NCI-H2107 treated with DMSO at 0.1 percent for 48 hours (cell line): ENCODE measurements at regions not wholly inside any gene's neighbourhood (a gene's known extent, or its start where the extent isn't known, plus 50 kb on each side); places are given as distances from the start of the nearest gene placed in this dataset.
A peak's percentile ranks its signal among the peaks of the same experiment; 100 is the strongest.
"Not testable (repeated sequence)": the region's sequence is repeated elsewhere in the genome, so short reads cannot be mapped to it uniquely, and the experiment has no call there.

Experiments
- DNase-seq: peaks from one replicate; lab custom pipeline; 2025; ENCODE audit not compliant: unreplicated experiment; lab: John Stamatoyannopoulos, UW

DNA sequence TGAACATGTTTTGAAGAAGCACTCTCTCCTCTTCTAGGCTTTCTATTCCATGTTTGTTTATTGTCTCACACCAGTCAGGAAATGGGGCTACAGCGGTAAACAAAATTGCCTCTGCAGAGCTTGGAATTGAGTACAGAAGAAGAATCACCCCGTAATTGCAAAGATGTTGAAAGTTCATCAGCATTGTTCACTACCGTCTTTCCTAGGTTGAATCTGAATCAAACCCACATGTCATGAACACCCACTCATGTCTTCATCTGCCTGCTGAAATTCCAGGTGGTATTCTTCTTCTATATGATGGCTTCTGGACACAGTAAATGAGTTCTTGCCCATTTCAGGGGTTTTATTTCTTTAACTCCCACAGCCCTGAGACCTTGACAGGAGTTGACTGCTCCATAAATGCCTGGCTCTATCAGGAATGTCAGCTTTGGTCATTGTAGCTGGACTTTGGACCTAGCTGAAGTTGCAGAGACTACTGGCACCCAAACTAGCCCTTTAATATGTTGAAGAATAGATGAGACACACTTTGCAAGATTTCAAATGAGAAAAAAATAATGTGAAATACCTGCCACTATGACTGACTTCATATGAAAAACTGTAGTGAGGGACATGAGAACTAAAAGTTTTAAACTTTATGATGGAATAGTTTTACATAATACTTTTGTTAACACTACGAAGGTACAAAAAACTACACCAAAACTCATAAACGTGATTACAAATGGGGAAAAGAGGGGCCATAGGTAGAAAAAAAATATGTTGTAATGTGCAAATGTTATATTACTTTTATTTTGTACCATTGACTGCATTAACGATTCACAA lies 1235.3 kb upstream of the ZEB2 start:
- DNase-seq: no peak

DNA sequence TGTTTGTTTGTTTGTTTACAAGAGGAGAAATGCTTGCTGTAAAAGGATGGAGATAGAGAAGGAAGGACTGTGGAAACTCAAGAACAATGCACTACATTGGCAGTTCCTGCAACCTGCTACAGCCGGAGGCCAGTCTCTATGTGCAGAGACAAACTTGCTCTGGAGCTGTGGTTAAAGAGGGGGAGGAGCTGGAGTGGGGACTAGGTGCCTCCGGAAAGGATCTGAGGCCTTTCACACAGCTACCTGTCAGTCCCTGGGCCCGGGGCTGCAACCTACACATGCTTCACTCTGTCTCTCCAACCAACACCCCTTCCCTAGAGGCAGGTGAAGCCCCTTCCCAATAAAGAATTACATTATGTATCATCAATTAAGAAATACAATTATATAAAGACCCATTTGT lies 1234.0 kb upstream of the ZEB2 start:
- DNase-seq: peak; percentile 2

DNA sequence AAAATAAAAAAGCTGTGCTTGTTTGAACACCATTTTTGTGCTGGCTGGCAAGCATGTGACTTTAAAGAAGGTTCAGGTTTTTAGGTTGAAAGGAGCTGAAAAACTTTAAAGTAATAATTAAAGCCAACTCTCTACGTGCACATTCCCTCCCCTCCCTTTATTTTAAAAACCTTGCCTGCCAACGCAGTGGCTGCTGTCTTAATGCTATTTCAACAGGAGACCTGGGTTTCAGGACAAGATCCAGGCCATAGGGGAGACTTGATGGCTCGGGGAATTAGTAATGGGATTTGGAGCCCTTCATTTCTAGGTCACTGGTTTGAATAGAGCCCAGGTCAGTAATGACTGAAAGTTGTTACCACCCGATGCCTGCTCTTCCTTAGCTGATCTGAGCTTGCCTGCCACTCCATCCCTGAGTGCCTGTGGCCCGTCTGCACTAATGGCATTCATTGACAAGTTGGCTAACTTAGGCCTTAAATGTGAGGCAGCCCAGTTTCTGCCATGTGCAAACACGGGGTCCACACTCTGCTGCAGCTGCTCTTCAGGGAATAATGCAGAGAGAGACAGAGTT lies 1233.2 kb upstream of the ZEB2 start:
- no peak for DNase-seq

DNA sequence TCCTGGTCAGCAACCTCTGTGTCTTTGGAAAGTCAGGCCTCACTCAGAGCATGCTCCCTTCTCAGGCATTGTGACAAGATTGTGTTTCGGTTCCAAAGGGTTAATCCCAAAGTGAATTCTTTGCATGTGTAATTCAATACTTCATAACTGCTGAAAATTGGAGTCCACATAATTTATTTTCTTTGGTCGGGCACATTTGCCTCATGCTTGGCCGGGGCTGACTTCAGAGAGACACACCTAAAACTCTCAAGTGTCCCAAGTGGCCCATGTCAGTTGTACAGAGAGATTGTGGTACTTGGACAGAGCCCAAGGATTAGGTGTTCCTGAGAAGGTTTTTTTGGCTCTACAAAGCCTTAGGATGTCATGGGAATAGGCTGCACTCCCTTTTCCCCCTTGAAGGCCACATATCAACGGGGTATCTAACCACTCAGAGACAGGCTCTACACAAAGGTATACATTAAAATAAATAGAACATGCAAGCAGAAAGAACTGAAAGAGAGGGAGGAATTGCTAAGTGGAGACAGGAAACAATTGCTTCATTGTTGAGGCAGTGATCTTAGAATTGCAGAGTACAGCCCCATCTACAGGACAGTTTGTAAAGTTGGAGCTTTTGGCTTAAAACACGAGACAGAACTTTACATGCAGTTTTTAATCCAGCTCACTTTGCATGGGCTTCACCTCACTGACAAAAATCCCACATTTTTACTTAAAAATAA lies 1232.3 kb upstream of the ZEB2 start:
- peak; percentile 80 for DNase-seq

DNA sequence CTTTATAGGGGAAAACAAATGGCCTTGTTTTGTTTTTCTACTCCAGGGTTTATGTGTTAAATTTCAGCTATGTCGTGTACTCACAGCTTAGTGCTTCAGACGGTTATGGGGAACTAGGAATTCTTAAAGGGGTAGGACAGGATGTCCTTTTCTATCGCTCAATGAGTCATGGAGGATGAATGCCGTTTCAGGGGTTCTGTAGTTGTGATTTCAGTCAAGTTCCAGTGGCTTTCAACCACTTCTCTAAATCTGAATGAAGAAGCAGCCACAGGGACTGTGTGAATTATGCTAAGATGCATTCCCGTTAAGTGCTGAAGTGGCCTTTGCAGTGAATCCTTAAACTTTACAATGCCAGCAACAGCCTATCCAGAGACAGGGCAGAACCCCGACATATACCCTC lies 1231.7 kb upstream of the ZEB2 start:
- DNase-seq: no peak

DNA sequence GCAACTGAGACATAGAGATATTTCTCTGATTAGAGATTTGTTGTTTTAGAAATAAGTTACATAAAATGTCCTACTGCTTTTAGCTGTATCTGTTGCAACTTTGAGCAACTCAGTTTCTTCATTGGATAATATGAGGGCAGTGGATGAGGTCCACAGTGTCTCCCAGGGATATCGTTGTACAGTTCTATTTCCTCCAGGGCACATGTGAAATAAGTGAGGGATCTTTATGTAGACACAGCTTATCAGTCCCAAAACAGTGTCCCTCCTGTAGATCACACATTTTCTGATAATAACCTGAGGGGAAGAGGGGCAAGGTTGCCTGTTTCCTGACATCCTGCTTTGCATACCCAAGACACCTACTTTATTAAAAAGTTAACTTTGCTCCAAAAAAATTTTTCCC lies 1231.2 kb upstream of the ZEB2 start:
- no peak for DNase-seq

DNA sequence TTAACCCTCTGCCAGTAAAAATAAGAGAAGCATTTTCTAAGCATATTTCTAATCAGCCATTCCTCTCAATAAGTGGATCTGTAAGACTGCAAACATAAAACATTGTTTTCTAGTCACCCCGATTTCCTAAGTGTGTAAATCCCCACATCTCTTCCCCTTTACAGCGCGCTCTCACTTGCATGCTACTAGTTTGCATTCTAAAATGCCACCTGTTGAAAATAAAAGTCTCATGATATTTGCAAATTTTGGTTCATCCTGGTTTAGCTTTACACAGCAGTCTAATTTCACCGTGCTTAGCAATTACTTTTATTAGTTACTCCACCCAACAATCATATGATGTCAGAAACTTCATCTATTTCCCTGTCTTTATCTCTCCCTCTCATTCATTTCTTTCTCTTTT lies 1230.7 kb upstream of the ZEB2 start:
- DNase-seq: no peak

DNA sequence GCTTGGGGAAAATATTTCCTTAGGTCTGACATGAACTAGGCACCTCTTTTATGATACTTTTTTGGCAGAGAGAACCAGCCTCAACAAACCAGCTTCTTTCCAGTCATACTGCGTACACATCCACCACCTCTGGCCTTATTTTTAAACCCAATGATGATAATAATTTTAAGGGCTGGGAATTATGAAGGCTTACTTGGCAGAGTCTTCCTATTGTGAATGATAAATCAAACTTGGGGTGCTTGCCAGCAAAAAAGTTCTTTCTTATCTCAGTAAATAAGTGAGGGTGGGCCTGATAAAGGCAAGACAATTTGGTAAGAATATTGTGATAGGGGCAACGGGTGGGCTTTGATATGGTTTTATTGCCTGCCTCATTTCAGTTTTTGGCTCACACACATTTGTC lies 1230.2 kb upstream of the ZEB2 start:
- DNase-seq: no peak

DNA sequence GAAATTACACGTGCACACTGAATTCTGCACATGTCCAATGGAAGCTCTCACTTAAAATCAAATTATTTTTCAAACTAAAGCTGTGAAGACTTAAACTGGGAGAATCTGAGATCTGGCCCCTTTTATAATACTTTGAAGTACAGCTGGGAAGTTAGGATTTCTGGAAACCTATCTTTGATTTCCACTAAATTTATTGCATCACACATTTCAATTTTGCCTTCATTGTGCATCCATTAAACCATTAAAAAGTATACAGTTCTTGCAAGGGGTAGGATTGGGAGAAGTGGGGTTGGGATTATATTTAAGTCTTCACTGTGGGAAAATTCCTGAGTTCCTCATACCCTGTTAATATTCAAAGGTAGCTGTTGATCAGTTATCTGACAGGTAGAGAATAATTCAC lies 1229.6 kb upstream of the ZEB2 start:
- DNase-seq: no peak

DNA sequence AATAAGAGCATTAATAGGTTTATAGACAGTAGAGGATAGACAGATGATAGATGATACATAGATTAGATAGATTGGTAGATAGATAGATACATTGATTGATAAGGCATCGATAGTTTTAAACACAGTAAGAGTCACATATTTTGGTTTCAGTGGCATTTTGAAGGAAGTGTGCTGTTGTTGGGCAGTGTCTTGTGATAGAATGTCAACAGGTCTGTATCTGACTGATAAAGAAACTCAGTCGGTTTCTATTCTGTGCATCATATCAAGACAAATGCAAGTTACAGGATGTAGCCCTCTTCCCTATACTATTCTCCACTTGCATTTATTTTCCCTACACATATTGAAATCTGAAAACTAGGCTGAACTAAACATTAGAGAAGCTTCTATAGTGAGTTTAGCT lies 1229.0 kb upstream of the ZEB2 start:
- no peak for DNase-seq

DNA sequence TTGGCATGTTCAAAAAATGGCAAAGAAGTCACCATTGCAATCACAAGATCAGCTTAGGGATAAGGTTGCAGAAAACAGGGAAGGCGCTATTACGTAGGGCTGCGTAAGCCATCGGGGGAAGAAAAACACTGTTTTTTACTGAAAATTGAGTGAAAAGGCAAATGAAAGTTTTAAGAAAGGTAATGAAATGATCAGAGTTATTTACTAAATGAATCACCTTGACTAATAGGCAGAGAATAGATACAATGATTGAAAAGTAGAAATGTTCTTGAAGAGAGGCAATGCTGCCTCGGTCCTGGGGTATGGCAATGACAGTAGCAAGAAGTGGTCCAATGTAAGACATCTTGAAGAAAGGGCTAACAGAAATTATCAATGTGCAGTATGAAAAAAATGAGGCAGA lies 1227.8 kb upstream of the ZEB2 start:
- no peak for DNase-seq

DNA sequence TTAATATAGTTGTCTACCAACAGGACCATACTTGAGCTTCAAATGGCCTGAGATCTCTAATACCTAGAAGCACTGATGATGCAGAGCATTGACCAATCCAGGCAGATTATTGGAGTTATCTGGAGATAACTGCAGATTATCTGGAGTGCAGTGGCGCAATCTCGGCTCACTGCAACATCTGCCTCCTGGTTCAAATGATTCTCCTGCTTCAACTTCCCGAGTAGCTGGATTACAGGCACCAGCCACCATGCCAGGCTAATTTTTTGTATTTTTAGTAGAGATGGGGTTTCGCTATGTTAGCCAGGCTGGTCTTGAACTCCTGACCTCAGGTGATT lies 1225.4 kb upstream of the ZEB2 start:
- not testable (repeated sequence) for DNase-seq

DNA sequence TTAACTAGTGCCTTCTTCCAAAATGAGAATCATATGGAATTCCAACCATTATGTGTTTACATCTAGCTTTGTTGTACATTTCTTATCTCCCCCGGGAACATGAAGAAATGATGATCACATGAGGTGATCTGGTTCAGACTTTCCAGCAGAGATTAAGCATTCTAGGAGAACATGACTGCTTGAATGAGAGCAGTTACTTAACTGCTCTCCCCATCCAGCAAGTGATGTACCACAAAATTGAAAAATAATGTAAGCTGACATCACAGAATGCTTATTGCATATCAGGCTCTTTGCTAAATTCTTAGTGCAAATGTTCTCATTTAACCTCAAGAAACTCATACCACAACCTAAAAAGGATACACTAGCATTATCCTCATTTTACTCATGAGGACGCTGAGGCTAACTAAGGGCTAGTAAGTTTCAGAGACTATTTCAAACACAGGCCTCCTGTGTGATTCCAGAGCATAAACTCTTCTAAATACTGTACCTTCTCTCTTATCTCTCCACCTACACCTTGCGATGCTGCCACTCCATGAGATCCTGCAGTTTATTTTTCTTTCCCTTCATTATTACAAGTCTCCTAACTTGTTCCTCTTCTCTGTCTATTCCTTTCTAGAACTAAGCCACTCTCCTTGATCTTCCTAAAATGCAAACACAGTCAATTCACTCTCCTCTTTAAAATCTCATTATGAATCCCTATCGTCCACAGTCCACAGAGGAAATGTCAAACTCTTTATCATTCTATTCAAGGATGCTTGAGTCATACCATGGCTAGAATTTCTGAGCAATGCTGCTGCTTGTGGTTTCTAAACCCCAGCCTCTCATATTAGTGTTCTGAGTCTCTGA lies 1224.8 kb upstream of the ZEB2 start:
- no peak for DNase-seq

DNA sequence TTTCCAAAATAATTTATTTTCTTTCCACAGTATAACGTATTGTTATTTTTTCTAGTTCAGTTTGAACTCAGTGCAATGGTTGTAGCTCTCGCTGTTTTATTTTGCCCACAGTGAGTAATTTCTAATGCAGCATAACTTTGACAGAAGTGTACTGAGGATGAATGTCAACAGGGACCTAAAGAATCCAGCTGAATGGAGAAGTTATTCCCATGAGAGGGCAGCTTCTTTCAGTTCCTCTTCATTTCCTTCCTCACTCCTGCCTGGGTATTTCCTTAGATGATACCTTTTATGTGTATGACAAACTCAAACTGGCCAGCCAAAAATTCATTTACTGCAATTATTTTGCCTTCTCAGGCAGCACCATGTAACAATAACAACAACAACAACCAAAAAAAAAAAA lies 1223.1 kb upstream of the ZEB2 start:
- DNase-seq: no peak

DNA sequence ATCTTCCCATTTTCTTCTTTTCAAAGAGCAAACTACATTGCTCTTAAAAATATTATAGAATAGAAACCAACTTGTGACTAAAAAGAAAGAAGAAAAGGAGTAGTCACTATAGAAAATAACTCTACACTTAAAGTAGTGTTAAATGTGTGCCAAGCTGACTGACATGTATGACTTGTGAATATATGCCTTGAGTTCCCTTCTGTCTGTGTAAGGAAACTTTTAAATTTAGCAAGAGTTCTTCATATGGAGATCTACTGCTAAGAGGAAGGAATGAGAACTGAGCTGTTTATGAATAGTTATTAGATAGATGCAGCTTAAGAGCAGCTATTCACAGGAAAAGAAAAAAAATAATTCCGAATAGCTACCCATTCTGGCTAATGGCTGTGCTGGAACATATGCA lies 1221.7 kb upstream of the ZEB2 start:
- DNase-seq: no peak

DNA sequence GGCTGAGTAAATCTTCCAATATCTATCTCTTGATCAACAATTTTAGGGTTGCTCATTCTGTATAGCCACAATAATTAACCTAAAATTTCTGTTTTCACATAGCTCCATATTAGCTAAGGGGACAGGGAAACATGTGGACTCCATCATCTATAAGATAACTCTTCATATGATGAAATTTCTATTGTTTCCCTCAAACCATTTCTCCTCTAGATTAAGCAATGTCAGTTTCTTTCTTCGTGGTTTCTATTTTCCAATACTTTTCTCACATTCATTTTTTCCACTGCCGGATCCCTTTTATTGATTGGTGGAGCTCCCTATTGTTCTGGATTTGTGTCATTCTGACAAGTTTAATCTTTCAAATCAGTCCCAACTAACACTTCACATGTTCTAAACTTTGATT lies 1221.3 kb upstream of the ZEB2 start:
- no peak for DNase-seq

DNA sequence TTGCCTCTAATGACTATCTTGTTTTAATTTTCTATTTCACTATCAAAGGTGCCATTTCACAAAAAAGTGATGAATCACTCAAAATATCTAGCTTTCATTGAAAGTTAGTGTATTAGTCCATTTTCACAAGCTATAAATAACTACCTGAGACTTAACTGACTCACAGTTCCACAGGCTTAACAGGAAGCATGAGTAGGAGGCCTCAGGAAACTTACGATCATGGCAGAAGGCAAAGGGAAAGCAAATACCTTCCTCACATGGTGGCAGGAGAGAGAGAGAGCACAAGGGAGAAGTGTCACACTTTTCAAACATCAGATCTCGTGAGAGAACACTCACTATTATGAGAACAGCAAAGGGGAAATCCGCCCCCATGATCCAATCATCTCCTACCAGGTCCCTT lies 1220.4 kb upstream of the ZEB2 start:
- no peak for DNase-seq

DNA sequence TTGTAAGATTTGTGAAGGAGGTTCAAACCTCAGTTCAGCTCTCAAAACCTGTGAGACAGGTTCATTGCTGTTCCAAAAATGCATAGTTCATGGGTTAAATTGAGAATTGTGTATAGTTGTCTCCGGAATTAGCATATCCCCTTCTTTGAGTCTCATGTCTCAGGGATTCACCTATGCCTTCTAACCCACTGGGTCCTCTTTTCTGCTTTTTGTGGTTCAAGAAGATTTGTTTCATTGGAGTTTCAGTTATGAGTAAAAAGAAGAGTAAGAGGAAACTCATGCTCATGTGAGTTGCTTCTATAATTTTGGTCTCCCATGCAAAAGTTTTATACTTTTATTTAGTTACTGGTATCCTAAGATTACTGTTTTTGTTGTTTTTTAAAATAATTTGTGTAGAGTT lies 1219.8 kb upstream of the ZEB2 start:
- no peak for DNase-seq

DNA sequence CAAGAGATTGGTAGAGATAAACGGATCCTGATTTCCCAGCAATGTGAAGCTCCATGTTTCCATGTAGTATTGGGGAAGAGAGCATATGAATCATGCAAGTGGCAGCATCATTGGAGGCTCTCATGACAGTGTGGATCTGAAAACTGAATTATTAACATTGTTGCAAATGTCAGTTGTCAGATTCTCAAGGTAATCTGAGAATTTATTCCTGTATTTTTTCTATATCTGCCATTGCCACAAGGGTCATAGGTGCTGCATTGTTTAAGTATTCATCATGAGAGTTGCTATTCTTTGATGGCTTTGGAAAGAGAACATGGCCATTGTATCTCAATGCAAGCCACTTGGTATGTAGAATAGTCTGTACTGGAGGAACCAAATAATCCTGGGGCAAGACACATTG lies 1217.0 kb upstream of the ZEB2 start:
- DNase-seq: no peak

DNA sequence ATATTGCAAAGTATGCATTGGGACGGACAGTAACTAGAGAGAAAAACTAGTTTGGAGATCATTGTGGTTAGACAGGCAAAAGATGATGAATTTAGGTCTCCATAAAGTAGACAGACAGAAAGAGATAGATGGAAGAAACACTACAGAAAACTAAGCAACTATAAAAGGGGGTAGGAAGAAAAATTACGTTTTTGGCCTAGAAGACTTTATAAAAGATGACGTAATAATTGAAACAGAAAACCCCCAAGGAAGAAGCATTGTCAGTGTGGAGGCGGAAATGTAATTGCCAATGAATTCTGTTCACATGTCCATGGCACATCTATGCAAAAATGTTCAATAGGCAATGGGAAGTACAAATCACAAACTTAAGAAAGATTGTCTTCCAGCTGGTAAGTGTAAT lies 1211.5 kb upstream of the ZEB2 start:
- DNase-seq: no peak

DNA sequence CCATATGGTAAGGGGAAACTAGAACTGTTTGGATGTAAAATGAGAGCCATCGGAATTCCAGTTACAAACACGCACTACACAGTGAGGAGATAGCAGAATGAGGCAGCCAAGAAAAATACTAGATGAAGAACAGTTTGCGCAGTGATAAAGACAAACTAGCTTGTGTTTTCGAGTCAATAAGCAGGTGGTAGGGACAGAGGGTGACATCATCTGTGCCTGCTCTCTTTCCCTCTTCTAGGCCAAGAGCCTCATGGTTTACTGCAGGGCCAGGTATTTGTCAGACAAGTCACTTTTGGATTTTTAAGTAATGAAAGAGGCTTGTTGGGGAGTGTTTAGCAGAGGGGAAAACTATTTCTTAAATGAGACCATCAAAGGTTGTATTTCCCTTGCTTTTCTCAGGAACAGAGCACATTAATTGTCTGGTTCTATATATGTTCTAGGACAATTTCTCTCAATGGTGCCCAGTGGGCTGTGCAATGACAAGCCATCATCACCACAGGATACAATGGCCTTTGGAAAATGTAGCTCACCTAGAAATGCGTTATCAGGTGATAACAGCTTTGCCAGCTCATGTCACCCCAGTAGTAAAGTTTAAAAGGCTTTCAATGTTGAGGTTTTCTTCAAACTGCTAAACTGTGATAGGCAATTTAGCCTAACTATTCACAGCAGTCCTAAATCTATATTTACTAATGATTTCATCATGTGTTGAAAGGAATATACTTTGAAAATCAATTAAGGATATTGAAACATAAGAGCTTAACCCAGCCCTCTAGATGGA lies 1210.3 kb upstream of the ZEB2 start:
- DNase-seq: no peak
